ENCODE measurements at regions not wholly inside any gene's neighbourhood (a gene's known extent, or its start where the extent isn't known, plus 50 kb on each side); places are given as distances from the start of the nearest gene placed in this dataset.

- DNase-seq (ENCODE audit: low spot score) = no peak
These were observed 67.5 kb upstream of the ZBED5 start for GRCh38 chr11:10925149-10925926.

GRCh38 chr11:10923882-10924281, 66.0 kb upstream of the ZBED5 start:
- no peak for DNase-seq (ENCODE audit: low spot score)

GRCh38 chr11:10922892-10923291, 65.0 kb upstream of the ZBED5 start:
- no peak for DNase-seq (ENCODE audit: low spot score)

GRCh38 chr11:10920875-10921274, 63.0 kb upstream of the ZBED5 start:
- no peak for DNase-seq (ENCODE audit: low spot score)

GRCh38 chr11:10920205-10920604, 62.4 kb upstream of the ZBED5 start:
- DNase-seq (ENCODE audit: low spot score) = no peak

- DNase-seq (ENCODE audit: low spot score) = no peak
These were observed 60.8 kb upstream of the ZBED5 start for GRCh38 chr11:10918698-10919097.

- DNase-seq (ENCODE audit: low spot score) = no peak
These were observed 60.4 kb upstream of the ZBED5 start for GRCh38 chr11:10918275-10918674.

GRCh38 chr11:10917802-10918201, 59.9 kb upstream of the ZBED5 start:
- no peak for DNase-seq (ENCODE audit: low spot score)

- no peak for DNase-seq (ENCODE audit: low spot score)
These were observed 58.8 kb upstream of the ZBED5 start for GRCh38 chr11:10916665-10917064.

GRCh38 chr11:10914050-10914449, 56.2 kb upstream of the ZBED5 start:
- no peak for DNase-seq (ENCODE audit: low spot score)

GRCh38 chr11:10913075-10913474, 55.2 kb upstream of the ZBED5 start:
- DNase-seq (ENCODE audit: low spot score) = no peak

GRCh38 chr11:10911907-10912306, 54.1 kb upstream of the ZBED5 start:
- no peak for DNase-seq (ENCODE audit: low spot score)

- no peak for DNase-seq (ENCODE audit: low spot score)
These were observed 51.5 kb upstream of the ZBED5 start for GRCh38 chr11:10909141-10909883.

GRCh38 chr11:10908215-10908951, 50.5 kb upstream of the ZBED5 start:
- no peak for DNase-seq (ENCODE audit: low spot score)

Data from CD4-positive, alpha-beta T cell treated with Interleukin-15 for 4 hours (primary cell).